Mucosa of stomach (tissue), 1 donor: ENCODE measurements at regions not wholly inside any gene's neighbourhood (a gene's known extent, or its start where the extent isn't known, plus 50 kb on each side); places are given as distances from the start of the nearest gene placed in this dataset.

Source experiments
- H3K27me3 ChIP-seq: one replicate; pipeline ENCODE4 v1.7.0; 2013; ENCODE audit warnings: mild to moderate bottlenecking, low read length; ENCODE audit not compliant: control insufficient read depth, insufficient read depth
- H3K36me3 ChIP-seq: one replicate; pipeline ENCODE4 v1.7.0; 2013; ENCODE audit warnings: low read length; ENCODE audit not compliant: control insufficient read depth, insufficient read depth
- H3K4me1 ChIP-seq: one replicate; pipeline ENCODE4 v1.7.0; 2013; ENCODE audit warnings: mild to moderate bottlenecking, low read length; ENCODE audit not compliant: control insufficient read depth, insufficient read depth
- H3K4me3 ChIP-seq: one replicate; pipeline ENCODE4 v1.7.0; 2013; ENCODE audit warnings: low read length
- H3K9ac ChIP-seq: one replicate; pipeline ENCODE4 v1.7.0; 2013; ENCODE audit warnings: mild to moderate bottlenecking, low read length, moderate library complexity
- H3K9me3 ChIP-seq: one replicate; pipeline ENCODE4 v1.7.0; 2013; ENCODE audit warnings: mild to moderate bottlenecking, low read length, moderate library complexity; ENCODE audit not compliant: control insufficient read depth
- donor health status: Pancreatic carcinoma.

GRCh38 chr2:118669654-118670053 lies 177.8 kb downstream of the EN1 start:
- no peaks in the 10 kb centered on the region for H3K36me3 ChIP-seq
- H3K4me1 ChIP-seq: no peaks in the 10 kb centered on the region
- H3K4me3 ChIP-seq: no peak overlapping the region
- H3K9me3 ChIP-seq: no peaks in the 10 kb centered on the region
- H3K9ac ChIP-seq: no peak overlapping the region
- H3K27me3 ChIP-seq: no peaks in the 10 kb centered on the region

DNA sequence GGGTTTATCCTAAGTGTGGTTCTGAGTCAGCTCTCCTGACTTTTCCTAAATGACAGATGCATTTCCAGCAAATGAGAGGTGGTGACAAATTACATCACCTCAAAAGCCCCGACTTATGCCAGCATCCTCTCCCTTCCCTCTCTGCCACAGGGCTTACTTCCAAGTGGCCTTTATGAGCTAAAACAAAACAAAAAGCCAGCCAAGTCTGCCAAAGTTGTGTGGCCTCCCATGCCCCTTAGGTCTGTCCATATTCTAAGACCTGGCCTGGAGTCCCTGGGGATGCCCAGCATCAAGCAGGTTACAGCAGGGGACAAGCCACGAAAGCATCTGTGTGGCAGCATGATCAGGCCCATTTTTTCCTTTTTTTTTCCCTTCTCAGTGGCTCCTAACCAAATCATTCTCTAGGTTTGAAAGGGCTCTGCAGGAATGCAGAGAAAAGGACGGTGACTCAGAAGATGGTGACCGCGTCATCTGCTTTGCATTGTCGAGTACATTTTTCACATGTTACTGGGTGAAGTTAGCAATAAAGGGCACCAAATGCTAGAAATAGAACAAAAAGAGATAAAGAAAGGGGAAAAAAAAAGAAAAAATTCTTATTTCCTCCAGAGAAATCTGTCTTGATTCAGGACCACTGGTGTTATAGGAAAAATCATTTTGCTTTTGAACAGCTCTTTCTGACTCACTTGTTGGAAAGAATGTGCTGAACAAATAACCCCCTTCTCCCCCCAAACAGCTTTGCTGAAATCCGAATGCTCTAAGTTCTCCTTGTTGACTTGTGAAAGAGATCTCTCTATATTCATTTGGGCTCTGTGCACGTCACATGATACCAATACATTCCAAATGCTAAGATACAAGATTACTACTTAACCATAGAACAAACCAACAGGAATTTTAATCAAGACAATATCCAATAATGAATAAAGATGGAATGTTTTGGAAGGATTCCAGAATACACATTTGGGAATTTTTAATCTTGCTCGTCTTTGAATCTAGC lies 178.7 kb downstream of the EN1 start:
- Histone ChIP-seq H3K9ac (no peak overlapping the region), H3K4me3 (no peak overlapping the region), H3K4me1 (no peaks in the 10 kb centered on the region), H3K27me3 (no peaks in the 10 kb centered on the region), H3K36me3 (no peaks in the 10 kb centered on the region), H3K9me3 (no peaks in the 10 kb centered on the region)

GRCh38 chr2:118667964-118668363 lies 179.5 kb downstream of the EN1 start:
- Histone ChIP-seq H3K9ac (no peak overlapping the region), H3K4me1 (no peaks in the 10 kb centered on the region), H3K9me3 (no peaks in the 10 kb centered on the region), H3K27me3 (no peaks in the 10 kb centered on the region), H3K4me3 (no peak overlapping the region), H3K36me3 (no peaks in the 10 kb centered on the region)

DNA sequence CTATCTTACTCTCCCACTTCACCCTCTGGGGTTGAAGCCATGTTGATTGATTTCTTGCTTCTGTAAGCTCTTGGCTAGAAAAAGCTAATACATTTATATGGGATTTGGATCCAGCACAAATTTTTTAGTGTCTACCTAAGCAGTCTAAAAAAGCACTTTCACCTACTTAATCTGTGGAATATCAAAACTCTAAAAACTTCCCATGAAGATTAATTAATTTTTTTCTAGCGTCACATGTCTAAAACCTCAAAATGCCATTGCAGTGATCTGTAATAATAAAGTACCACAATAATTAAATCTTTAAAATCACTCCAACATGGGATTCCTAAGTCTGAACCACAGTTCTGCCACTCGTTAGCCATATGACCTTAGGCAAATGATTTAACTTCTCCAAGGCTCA lies 180.1 kb downstream of the EN1 start:
- H3K36me3 ChIP-seq: no peaks in the 10 kb centered on the region
- no peaks in the 10 kb centered on the region for H3K9me3 ChIP-seq
- no peak overlapping the region for H3K9ac ChIP-seq
- H3K4me3 ChIP-seq: no peak overlapping the region
- no peaks in the 10 kb centered on the region for H3K4me1 ChIP-seq
- no peaks in the 10 kb centered on the region for H3K27me3 ChIP-seq

GRCh38 chr2:118665784-118666529 lies 181.5 kb downstream of the EN1 start:
- H3K4me1 ChIP-seq: no peaks in the 10 kb centered on the region
- H3K9me3 ChIP-seq: no peaks in the 10 kb centered on the region
- H3K27me3 ChIP-seq: no peaks in the 10 kb centered on the region
- no peak overlapping the region for H3K9ac ChIP-seq
- no peaks in the 10 kb centered on the region for H3K36me3 ChIP-seq
- no peak overlapping the region for H3K4me3 ChIP-seq

DNA sequence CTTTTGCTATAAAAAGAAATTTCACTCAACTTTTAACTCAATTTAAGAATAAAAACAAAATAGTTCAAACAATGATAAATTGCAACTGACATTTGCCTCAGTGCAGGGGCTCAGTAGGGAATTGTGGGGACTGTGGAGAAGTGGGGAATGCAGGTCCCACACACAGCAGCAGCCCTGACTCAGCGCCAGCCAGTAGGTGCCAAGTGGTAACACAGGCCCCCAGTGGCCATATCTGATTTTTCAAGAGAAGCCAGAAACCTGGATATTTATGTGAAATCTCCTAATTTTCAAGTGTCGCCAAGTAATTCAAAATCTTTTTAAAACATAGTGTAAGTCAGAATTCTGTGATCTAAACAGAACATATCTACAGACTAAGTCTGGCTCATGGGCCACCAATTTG lies 186.3 kb downstream of the EN1 start:
- H3K27me3 ChIP-seq: no peaks in the 10 kb centered on the region
- H3K4me1 ChIP-seq: no peaks in the 10 kb centered on the region
- no peak overlapping the region for H3K9ac ChIP-seq
- no peaks in the 10 kb centered on the region for H3K9me3 ChIP-seq
- no peaks in the 10 kb centered on the region for H3K36me3 ChIP-seq
- no peak overlapping the region for H3K4me3 ChIP-seq

GRCh38 chr2:118658596-118659198 lies 188.8 kb downstream of the EN1 start:
- Histone ChIP-seq H3K36me3 (no peaks in the 10 kb centered on the region), H3K9me3 (no peaks in the 10 kb centered on the region), H3K27me3 (no peaks in the 10 kb centered on the region), H3K4me3 (no peak overlapping the region), H3K4me1 (no peaks in the 10 kb centered on the region), H3K9ac (no peak overlapping the region)

- Histone ChIP-seq H3K27me3 (no peaks in the 10 kb centered on the region), H3K9me3 (no peaks in the 10 kb centered on the region), H3K4me3 (no peak overlapping the region), H3K36me3 (no peaks in the 10 kb centered on the region), H3K9ac (no peak overlapping the region), H3K4me1 (no peaks in the 10 kb centered on the region)
These were observed 190.0 kb downstream of the EN1 start for GRCh38 chr2:118657466-118657865.

DNA sequence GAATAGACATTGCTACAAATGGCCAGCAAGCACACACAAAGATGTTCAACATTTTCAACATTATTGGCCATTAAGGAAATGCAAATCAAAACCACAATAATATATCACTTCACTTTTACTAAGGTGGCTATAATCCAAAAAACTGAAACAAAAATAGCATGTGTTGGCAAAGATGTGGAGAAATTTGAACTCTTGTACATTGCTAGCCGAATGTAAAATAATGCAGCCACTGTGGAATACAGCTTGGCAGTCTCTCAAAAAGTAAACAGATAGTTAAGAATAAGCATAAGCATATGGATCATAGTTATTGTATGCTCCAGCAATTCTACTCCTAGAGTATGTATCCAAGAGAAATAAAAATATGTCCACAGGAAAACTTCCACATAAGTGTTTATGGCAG lies 192.5 kb downstream of the EN1 start:
- no peak overlapping the region for H3K9ac ChIP-seq
- H3K27me3 ChIP-seq: no peaks in the 10 kb centered on the region

DNA sequence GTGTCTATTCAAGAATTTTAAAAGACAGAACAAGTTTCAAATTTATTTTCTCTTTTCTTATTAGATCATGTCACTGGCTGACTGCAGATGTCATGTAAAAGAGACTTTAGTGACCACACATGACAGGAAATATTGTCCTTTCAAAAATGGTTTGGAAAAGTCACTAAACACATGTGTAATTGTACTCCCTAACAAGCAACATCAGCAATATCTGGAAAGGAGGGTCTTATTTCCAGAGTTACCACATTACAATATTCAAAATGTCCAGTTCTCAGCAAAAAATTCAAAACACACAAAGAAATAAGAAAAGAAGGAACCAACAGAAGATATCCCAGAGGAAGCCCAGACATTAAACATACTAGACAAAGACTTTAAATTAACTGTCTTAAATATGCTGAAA lies 197.1 kb downstream of the EN1 start:
- no peaks in the 10 kb centered on the region for H3K9me3 ChIP-seq
- H3K4me3 ChIP-seq: no peak overlapping the region
- no peaks in the 10 kb centered on the region for H3K4me1 ChIP-seq
- H3K36me3 ChIP-seq: no peaks in the 10 kb centered on the region
- no peak overlapping the region for H3K9ac ChIP-seq
- no peaks in the 10 kb centered on the region for H3K27me3 ChIP-seq

More for the DNA sequence above, 192.5 kb downstream of the EN1 start:
- H3K36me3 ChIP-seq: no peaks in the 10 kb centered on the region
- no peak overlapping the region for H3K4me3 ChIP-seq
- no peaks in the 10 kb centered on the region for H3K4me1 ChIP-seq
- no peaks in the 10 kb centered on the region for H3K9me3 ChIP-seq

GRCh38 chr2:118645876-118646275 lies 201.6 kb downstream of the EN1 start:
- Histone ChIP-seq H3K9ac (no peak overlapping the region), H3K4me3 (no peak overlapping the region)

DNA sequence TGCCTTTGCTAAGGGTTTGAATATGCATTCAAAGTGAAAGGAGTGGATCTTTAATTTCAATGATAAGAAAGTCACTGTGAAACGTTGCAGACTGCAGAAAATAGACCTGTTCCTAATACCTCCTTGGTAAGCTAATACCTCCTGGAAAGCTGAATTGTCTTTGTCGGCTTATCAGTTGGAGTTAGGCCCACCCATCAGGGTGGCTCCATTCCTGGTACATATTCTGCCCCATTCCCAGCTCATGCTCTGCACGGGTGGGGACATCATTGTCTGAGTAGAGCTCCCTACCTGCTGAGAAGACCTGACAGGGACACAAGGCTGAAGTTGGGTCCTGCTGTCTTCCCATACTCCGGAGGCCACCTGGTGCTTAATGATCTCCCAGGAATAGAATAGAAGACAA lies 203.3 kb downstream of the EN1 start:
- Histone ChIP-seq H3K27me3 (no peaks in the 10 kb centered on the region), H3K4me3 (no peak overlapping the region), H3K9me3 (no peaks in the 10 kb centered on the region), H3K36me3 (no peaks in the 10 kb centered on the region), H3K4me1 (no peaks in the 10 kb centered on the region), H3K9ac (no peak overlapping the region)

More at GRCh38 chr2:118645876-118646275, 201.6 kb downstream of the EN1 start:
- H3K36me3 ChIP-seq: no peaks in the 10 kb centered on the region
- no peaks in the 10 kb centered on the region for H3K4me1 ChIP-seq
- no peaks in the 10 kb centered on the region for H3K9me3 ChIP-seq
- no peaks in the 10 kb centered on the region for H3K27me3 ChIP-seq
